Stimulated activated CD8-positive, alpha-beta memory T cell treated with anti-CD3 and anti-CD28 coated beads, Interleukin-15, amount 100 ng/mL, for 48 hours (primary cell): ENCODE measurements at regions not wholly inside any gene's neighbourhood (a gene's known extent, or its start where the extent isn't known, plus 50 kb on each side); places are given as distances from the start of the nearest gene placed in this dataset.

Source experiments
- DNase-seq, 2 donors: peaks; one replicate each; pipeline ENCODE4 v3.0.0-alpha.2; 2020; ENCODE audit warnings: low read depth in 2 of 2

- DNase-seq, result no peak
Measured at GRCh38 chrX:121102101-121102500, 54.7 kb downstream of the GLUD2 start.

GRCh38 chrX:121103381-121103780 is 56.0 kb downstream of the GLUD2 start:
- DNase-seq, result no peak

- DNase-seq, result no peak
Measured at GRCh38 chrX:121106484-121107235, 59.2 kb downstream of the GLUD2 start.

DNA sequence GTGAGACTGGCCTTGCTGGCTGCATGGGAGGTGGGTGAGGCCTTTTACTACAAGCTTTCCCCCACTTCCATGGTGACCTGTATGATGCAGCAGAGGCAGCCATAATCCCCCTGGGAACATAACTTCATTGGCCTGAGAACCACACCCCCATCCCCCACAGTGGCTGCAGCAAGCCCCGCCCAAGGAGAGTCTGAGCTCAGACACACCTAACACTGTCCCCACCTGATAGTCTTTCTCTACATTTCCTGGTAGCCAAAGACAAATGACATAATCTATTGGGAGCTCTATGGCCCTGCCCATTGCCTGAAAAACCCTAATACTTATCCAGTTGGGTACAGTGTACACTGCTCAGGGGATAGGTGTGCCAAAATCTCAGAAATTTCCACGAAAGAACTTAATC is 62.6 kb downstream of the GLUD2 start:
- DNase-seq, result no peak

DNA sequence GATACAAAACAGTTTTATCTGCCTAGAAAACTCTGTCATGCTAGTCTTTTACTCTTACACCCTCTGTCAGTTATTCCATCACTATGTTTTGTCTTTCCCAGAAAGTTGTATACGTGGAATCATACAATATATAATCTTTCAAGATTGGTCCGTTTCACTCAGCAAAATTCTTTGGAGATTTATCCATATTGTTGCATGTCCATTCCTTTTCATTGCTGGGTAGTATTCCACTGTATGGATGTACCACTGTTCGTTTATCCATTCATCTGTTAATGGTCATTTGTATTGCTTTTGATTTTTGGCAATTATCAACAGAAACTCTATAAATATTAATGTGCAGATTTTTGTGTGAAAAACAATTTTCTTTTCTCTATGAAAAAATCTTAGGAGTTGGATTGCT is 63.1 kb downstream of the GLUD2 start:
- no peak for DNase-seq

DNA sequence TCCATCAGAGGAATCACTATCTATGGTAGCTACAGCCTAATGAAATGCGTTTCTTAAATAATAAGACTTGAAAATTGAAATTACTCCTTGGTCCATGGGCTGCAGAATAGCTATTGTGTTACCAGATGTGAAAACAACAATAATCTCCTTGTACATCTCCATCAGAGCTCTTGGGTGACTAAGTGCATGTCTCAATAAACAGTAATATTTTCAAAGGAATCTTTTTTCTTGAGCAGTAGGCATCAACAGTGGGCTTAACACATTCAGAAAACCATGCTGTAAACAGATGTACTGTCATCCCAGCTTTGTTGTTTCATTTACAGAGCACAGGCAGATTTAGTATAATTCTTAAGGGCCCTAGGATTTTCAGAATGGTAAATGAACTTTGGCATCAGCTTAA is 67.3 kb downstream of the GLUD2 start:
- DNase-seq, result no peak

- no peak for DNase-seq
Measured at GRCh38 chrX:121120690-121121605, 73.5 kb downstream of the GLUD2 start.

GRCh38 chrX:121122332-121122731 is 74.9 kb downstream of the GLUD2 start:
- DNase-seq, result no peak

DNA sequence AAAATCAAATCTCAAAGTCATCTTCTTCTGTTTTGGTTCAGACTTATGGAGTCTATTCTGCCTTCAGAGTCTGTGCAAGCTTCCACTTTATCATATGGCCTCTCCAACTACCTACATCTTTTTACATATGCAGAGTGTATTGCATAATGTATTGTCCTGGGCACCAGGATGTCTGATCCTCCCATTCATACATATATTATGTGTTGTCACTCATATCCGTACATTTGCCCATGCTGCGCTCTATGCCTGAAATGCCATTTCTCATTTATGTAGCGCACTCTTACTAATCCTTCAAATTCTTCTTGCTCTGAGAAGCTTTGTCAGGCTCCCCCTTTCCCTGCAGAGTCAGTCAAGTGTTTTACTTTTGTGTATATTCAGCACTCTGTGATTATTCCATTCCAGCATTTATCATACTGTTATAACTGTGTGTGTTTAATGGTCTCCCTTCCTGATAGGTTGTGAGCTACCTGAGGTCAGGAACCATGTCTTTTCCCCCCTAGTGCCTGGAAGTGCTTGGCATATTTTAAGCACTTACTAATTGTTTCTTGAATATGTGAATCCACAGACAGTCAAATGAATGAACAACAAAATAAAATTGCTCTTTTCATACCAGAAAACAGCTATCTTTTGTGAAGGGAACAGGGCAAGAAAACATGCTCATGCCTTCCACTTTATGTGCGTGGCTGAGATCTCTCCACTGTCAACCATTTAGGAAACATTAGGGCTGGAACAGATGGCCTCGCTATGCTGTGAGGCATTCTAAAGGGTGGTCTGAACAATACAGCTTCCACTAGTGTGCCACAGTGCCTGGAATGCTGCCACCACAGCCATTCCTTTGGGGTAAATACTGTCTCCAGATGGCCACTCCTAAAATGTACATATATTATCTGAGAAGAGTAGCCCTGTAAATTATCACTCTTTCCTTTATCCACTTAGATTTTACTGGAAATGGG is 81.8 kb downstream of the GLUD2 start:
- DNase-seq, result no peak

DNA sequence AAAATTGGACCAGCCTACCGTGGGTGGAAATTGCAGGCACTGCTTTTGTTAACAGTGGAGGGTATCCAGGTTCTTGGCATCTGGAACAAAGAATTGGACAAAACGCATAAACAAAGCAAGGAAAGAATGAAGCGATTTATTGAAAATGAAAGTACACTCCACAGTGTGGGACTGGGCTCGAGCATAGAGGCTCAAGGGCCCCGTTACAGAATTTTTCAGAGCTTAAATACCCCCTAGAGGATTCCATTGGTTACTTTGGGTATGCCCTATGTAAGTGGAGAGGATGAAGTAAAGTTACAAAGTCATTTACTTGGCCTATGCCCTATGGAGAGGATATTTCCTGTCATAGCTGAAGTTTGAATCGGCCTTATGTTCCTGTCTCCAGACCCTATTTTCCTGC is 85.3 kb downstream of the GLUD2 start:
- DNase-seq, result no peak

DNA sequence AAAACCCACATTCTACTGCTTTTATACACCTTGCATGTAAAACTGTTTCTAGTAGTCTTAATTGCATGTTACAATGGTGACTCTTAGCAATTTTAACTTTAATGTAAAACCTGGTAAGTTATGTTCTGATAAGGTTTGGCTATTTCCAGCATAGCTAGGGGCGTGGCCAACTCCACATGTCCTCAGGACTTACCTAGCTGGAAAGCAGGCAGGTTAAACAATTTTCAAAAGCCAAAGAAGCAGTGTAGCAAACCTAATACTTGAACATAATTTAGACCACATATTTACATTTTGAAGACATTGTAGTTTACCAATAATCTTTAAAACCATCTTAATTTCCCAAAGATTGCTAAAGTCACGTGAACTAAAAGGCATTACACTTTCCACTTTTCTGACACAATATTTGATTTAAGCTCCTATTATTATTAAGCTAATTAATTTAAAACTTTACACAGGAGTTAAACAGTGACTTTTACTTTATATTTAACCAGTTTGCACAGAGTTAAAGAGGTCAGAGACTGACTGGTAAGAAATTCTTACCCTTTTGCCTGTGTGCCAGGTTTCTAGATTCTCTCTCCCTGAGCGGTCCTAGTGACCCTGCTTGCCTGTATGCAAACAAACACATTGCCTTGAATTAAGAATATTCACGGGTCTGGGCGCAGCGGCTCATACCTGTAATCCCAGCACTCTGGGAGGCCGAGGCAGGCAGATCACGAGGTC is 88.2 kb downstream of the GLUD2 start:
- no peak for DNase-seq

GRCh38 chrX:121146059-121146628 is 98.7 kb downstream of the GLUD2 start:
- no peak for DNase-seq

- DNase-seq, result no peak
Measured at GRCh38 chrX:121150217-121150616, 102.8 kb downstream of the GLUD2 start.

- no peak for DNase-seq
Measured at GRCh38 chrX:121151293-121151692, 103.9 kb downstream of the GLUD2 start.

GRCh38 chrX:121154858-121155404 is 107.5 kb downstream of the GLUD2 start:
- DNase-seq, result no peak

GRCh38 chrX:121160987-121161386 is 113.6 kb downstream of the GLUD2 start:
- DNase-seq, result no peak

DNA sequence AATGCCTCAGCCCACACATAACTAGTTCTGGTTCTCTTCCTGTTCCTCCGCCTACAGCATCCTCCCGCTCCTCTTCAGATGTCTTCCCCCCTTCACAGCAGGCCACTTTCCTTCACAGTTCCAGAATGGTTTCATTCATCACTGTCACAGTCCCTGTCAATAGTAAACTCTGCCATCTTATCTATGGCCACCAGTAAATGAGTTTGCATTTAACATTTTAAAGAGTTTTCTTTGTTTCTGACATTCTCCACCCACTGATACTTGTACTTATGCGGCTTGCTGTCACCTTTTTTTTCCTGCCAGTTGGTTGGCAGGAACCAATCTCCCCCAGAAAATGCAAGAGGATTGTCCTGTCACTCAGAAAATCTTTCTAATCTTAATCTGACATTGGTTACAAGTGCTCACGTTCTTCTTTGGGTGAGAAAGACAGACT is 114.1 kb downstream of the GLUD2 start:
- DNase-seq, result peak in 1 of 2 donors; percentile 0

GRCh38 chrX:121163443-121163842 is 116.0 kb downstream of the GLUD2 start:
- no peak for DNase-seq

DNA sequence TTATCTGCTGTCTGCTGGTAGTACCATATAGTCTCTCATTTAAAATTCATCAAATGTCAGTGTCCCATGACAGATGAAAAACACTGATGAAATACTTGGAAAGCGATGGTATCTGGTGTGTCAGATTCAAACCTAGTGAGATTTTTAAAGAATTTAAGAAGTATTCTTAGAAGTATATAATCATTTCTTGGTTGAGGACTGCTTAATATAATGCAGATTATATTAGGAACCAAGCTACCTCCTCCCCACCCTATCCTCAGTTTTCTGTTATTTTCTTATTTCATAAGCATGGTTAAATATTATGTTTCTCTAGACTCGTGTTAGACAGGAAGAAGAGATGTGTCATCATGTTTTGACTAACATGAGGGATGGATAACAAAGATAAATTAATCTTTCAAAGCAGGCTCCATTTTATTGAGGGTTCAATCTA is 118.5 kb downstream of the GLUD2 start:
- no peak for DNase-seq
